ENCODE measurements at regions not wholly inside any gene's neighbourhood (a gene's known extent, or its start where the extent isn't known, plus 50 kb on each side); places are given as distances from the start of the nearest gene placed in this dataset.

GRCh38 chr6:3958255-3958654 is 109.1 kb downstream of the FAM50B start:
- Histone ChIP-seq H2AK5ac (ENCODE audit: low read length) (no peak overlapping the region), H3K79me2 (ENCODE audit: control insufficient read depth, insufficient read depth, low read length) (no peaks in the 10 kb centered on the region), H2BK120ac (ENCODE audit: low read depth, low read length) (no peak overlapping the region), H3K4ac (ENCODE audit: low read depth, low read length) (no peak overlapping the region), H3K79me1 (ENCODE audit: low read length) (no peaks in the 10 kb centered on the region), H3K4me2 (ENCODE audit: low read length) (no peak overlapping the region), H3K27ac (ENCODE audit: low read depth, low read length) (no peak overlapping the region), H4K5ac (ENCODE audit: low read length) (no peak overlapping the region), H3K9ac (ENCODE audit: low read length) (no peak overlapping the region), H3K4me1 (ENCODE audit: control insufficient read depth, low read depth, low read length) (no peaks in the 10 kb centered on the region), H2BK15ac (replicated peaks; ENCODE audit: low read depth) (no peak overlapping the region), H4K8ac (ENCODE audit: low read depth, low read length) (no peak overlapping the region), H3K56ac (ENCODE audit: low read length) (no peak overlapping the region), H3K27me3 (ENCODE audit: insufficient read depth, low read length, poor library complexity) (no peaks in the 10 kb centered on the region), H3K23ac (ENCODE audit: low read length) (no peak overlapping the region), H3K36me3 (ENCODE audit: control insufficient read depth, insufficient read depth, low read length) (no peaks in the 10 kb centered on the region), H3K4me3 (ENCODE audit: low read length) (no peak overlapping the region), H3K18ac (ENCODE audit: low read length) (no peak overlapping the region), H2BK5ac (ENCODE audit: low read length) (no peak overlapping the region)
- no CpG with 5 or more reads among the region's 7 CpGs for WGBS (ENCODE audit: extremely low coverage, insufficient coverage, low lambda C conversion rate)
- no peak for DNase-seq

- no peak overlapping the region for H2BK5ac ChIP-seq (ENCODE audit: low read length)
- H3K4me2 ChIP-seq (ENCODE audit: low read length): no peak overlapping the region
- H2BK15ac ChIP-seq (replicated peaks; ENCODE audit: low read depth): no peak overlapping the region
- no peak overlapping the region for H2BK120ac ChIP-seq (ENCODE audit: low read depth, low read length)
- H3K9ac ChIP-seq (ENCODE audit: low read length): no peak overlapping the region
- no peak overlapping the region for H3K4ac ChIP-seq (ENCODE audit: low read depth, low read length)
- H3K18ac ChIP-seq (ENCODE audit: low read length): no peak overlapping the region
- H3K23ac ChIP-seq (ENCODE audit: low read length): no peak overlapping the region
- no peak overlapping the region for H3K4me3 ChIP-seq (ENCODE audit: low read length)
- no peak overlapping the region for H2AK5ac ChIP-seq (ENCODE audit: low read length)
- H4K8ac ChIP-seq (ENCODE audit: low read depth, low read length): no peak overlapping the region
- H3K27me3 ChIP-seq (ENCODE audit: insufficient read depth, low read length, poor library complexity): no peaks in the 10 kb centered on the region
- H3K56ac ChIP-seq (ENCODE audit: low read length): no peak overlapping the region
- DNase-seq: no peak
- no peaks in the 10 kb centered on the region for H3K79me1 ChIP-seq (ENCODE audit: low read length)
- H3K79me2 ChIP-seq (ENCODE audit: control insufficient read depth, insufficient read depth, low read length): no peaks in the 10 kb centered on the region
- no peaks in the 10 kb centered on the region for H3K36me3 ChIP-seq (ENCODE audit: control insufficient read depth, insufficient read depth, low read length)
- H3K4me1 ChIP-seq (ENCODE audit: control insufficient read depth, low read depth, low read length): no peaks in the 10 kb centered on the region
- H4K5ac ChIP-seq (ENCODE audit: low read length): no peak overlapping the region
- no peak overlapping the region for H3K27ac ChIP-seq (ENCODE audit: low read depth, low read length)
- WGBS (ENCODE audit: extremely low coverage, insufficient coverage, low lambda C conversion rate): no CpG with 5 or more reads among the region's 8 CpGs
Measured at GRCh38 chr6:3959385-3959784, 110.2 kb downstream of the FAM50B start.

GRCh38 chr6:3960754-3961361 is 111.7 kb downstream of the FAM50B start:
- H2BK15ac ChIP-seq (replicated peaks; ENCODE audit: low read depth): no peak overlapping the region
- H2BK120ac ChIP-seq (ENCODE audit: low read depth, low read length): no peak overlapping the region
- WGBS (ENCODE audit: extremely low coverage, insufficient coverage, low lambda C conversion rate): no CpG with 5 or more reads among the region's 5 CpGs
- no peak overlapping the region for H3K4ac ChIP-seq (ENCODE audit: low read depth, low read length)
- H3K27ac ChIP-seq (ENCODE audit: low read depth, low read length): no peak overlapping the region
- no peak overlapping the region for H3K56ac ChIP-seq (ENCODE audit: low read length)
- no peaks in the 10 kb centered on the region for H3K27me3 ChIP-seq (ENCODE audit: insufficient read depth, low read length, poor library complexity)
- no peak for DNase-seq
- H3K4me3 ChIP-seq (ENCODE audit: low read length): no peak overlapping the region
- H3K23ac ChIP-seq (ENCODE audit: low read length): no peak overlapping the region
- no peaks in the 10 kb centered on the region for H3K36me3 ChIP-seq (ENCODE audit: control insufficient read depth, insufficient read depth, low read length)
- H2AK5ac ChIP-seq (ENCODE audit: low read length): no peak overlapping the region
- no peaks in the 10 kb centered on the region for H3K79me1 ChIP-seq (ENCODE audit: low read length)
- no peak overlapping the region for H3K18ac ChIP-seq (ENCODE audit: low read length)
- H4K5ac ChIP-seq (ENCODE audit: low read length): no peak overlapping the region
- H3K4me1 ChIP-seq (ENCODE audit: control insufficient read depth, low read depth, low read length): no peaks in the 10 kb centered on the region
- no peak overlapping the region for H3K9ac ChIP-seq (ENCODE audit: low read length)
- H3K4me2 ChIP-seq (ENCODE audit: low read length): no peak overlapping the region
- no peaks in the 10 kb centered on the region for H3K79me2 ChIP-seq (ENCODE audit: control insufficient read depth, insufficient read depth, low read length)
- no peak overlapping the region for H2BK5ac ChIP-seq (ENCODE audit: low read length)
- H4K8ac ChIP-seq (ENCODE audit: low read depth, low read length): no peak overlapping the region

GRCh38 chr6:3961581-3962215 is 112.5 kb downstream of the FAM50B start:
- H3K36me3 ChIP-seq (ENCODE audit: control insufficient read depth, insufficient read depth, low read length): no peaks in the 10 kb centered on the region
- no peaks in the 10 kb centered on the region for H3K79me1 ChIP-seq (ENCODE audit: low read length)
- H3K79me2 ChIP-seq (ENCODE audit: control insufficient read depth, insufficient read depth, low read length): no peaks in the 10 kb centered on the region
- H4K8ac ChIP-seq (ENCODE audit: low read depth, low read length): no peak overlapping the region
- DNase-seq: no peak
- H3K27ac ChIP-seq (ENCODE audit: low read depth, low read length): no peak overlapping the region
- no peak overlapping the region for H2BK5ac ChIP-seq (ENCODE audit: low read length)
- no peak overlapping the region for H3K4me2 ChIP-seq (ENCODE audit: low read length)
- no peak overlapping the region for H2BK15ac ChIP-seq (replicated peaks; ENCODE audit: low read depth)
- H3K4ac ChIP-seq (ENCODE audit: low read depth, low read length): no peak overlapping the region
- no peak overlapping the region for H2AK5ac ChIP-seq (ENCODE audit: low read length)
- no peak overlapping the region for H3K18ac ChIP-seq (ENCODE audit: low read length)
- no peak overlapping the region for H3K23ac ChIP-seq (ENCODE audit: low read length)
- no peak overlapping the region for H2BK120ac ChIP-seq (ENCODE audit: low read depth, low read length)
- H3K9ac ChIP-seq (ENCODE audit: low read length): no peak overlapping the region
- H4K5ac ChIP-seq (ENCODE audit: low read length): no peak overlapping the region
- H3K27me3 ChIP-seq (ENCODE audit: insufficient read depth, low read length, poor library complexity): no peaks in the 10 kb centered on the region
- no CpG with 5 or more reads among the region's 7 CpGs for WGBS (ENCODE audit: extremely low coverage, insufficient coverage, low lambda C conversion rate)
- H3K56ac ChIP-seq (ENCODE audit: low read length): no peak overlapping the region
- no peaks in the 10 kb centered on the region for H3K4me1 ChIP-seq (ENCODE audit: control insufficient read depth, low read depth, low read length)
- H3K4me3 ChIP-seq (ENCODE audit: low read length): no peak overlapping the region

GRCh38 chr6:3962291-3963280 is 113.4 kb downstream of the FAM50B start:
- H3K79me1 ChIP-seq (ENCODE audit: low read length): no peaks in the 10 kb centered on the region
- no peak overlapping the region for H4K8ac ChIP-seq (ENCODE audit: low read depth, low read length)
- no peak overlapping the region for H2BK5ac ChIP-seq (ENCODE audit: low read length)
- H4K5ac ChIP-seq (ENCODE audit: low read length): no peak overlapping the region
- H3K27ac ChIP-seq (ENCODE audit: low read depth, low read length): no peak overlapping the region
- H3K56ac ChIP-seq (ENCODE audit: low read length): no peak overlapping the region
- no peak overlapping the region for H3K4ac ChIP-seq (ENCODE audit: low read depth, low read length)
- H3K4me2 ChIP-seq (ENCODE audit: low read length): no peak overlapping the region
- no peak overlapping the region for H2BK120ac ChIP-seq (ENCODE audit: low read depth, low read length)
- DNase-seq: no peak
- no CpG with 5 or more reads among the region's 7 CpGs for WGBS (ENCODE audit: extremely low coverage, insufficient coverage, low lambda C conversion rate)
- H3K27me3 ChIP-seq (ENCODE audit: insufficient read depth, low read length, poor library complexity): no peaks in the 10 kb centered on the region
- no peaks in the 10 kb centered on the region for H3K79me2 ChIP-seq (ENCODE audit: control insufficient read depth, insufficient read depth, low read length)
- no peak overlapping the region for H3K9ac ChIP-seq (ENCODE audit: low read length)
- H3K4me1 ChIP-seq (ENCODE audit: control insufficient read depth, low read depth, low read length): no peaks in the 10 kb centered on the region
- H3K23ac ChIP-seq (ENCODE audit: low read length): no peak overlapping the region
- H2BK15ac ChIP-seq (replicated peaks; ENCODE audit: low read depth): no peak overlapping the region
- H3K4me3 ChIP-seq (ENCODE audit: low read length): no peak overlapping the region
- H3K36me3 ChIP-seq (ENCODE audit: control insufficient read depth, insufficient read depth, low read length): no peaks in the 10 kb centered on the region
- H3K18ac ChIP-seq (ENCODE audit: low read length): no peak overlapping the region
- no peak overlapping the region for H2AK5ac ChIP-seq (ENCODE audit: low read length)
